ENCODE measurements at regions not wholly inside any gene's neighbourhood (a gene's known extent, or its start where the extent isn't known, plus 50 kb on each side); places are given as distances from the start of the nearest gene placed in this dataset.

GRCh38 chr22:27655582-27656185 is 145.9 kb downstream of the MN1 start:
- TF ChIP-seq CTCF (IDR thresholded peaks at IDR 0.05; ENCODE audit: low read depth, low read length), result no peak
- no peak for TF ChIP-seq EZH2phosphoT487 (IDR thresholded peaks at IDR 0.05; ENCODE audit: low read depth)
